GM13977 (cell line): ENCODE measurements at regions not wholly inside any gene's neighbourhood (a gene's known extent, or its start where the extent isn't known, plus 50 kb on each side); places are given as distances from the start of the nearest gene placed in this dataset.

Experiments used
- DNase-seq: peaks from one replicate; pipeline ENCODE4 v3.0.0; 2012; ENCODE audit warnings: low spot score
- CTCF ChIP-seq: IDR thresholded peaks from 2 replicates; pipeline ENCODE4 v1.5.1; 2012; ENCODE audit warnings: mild to moderate bottlenecking, control low read depth; ENCODE audit not compliant: insufficient read depth; ENCODE audit errors: extremely low read depth, missing control alignments
- in situ Hi-C: fragments of 300-500 bp; cut with MboI; formaldehyde crosslinking; loops from one replicate; pipeline ENCODE4 v1.12.0; 2022; ENCODE audit warnings: low sequenced_read_pairs, low pct_unique_long_range_greater_than_20kb, mixed read lengths, inconsistent platforms; ENCODE audit not compliant: unreplicated experiment

GRCh38 chr9:13769641-13770040 is 490.1 kb upstream of the MPDZ start:
- in situ Hi-C loops, result no loop called here
- no peak for DNase-seq
- no peak for TF ChIP-seq CTCF

- DNase-seq, result no peak
- in situ Hi-C loops, result no loop called here
- no peak for TF ChIP-seq CTCF
These were observed 489.5 kb upstream of the MPDZ start for GRCh38 chr9:13769006-13769405.

- in situ Hi-C loops, result no loop called here
- no peak for DNase-seq
- no peak for TF ChIP-seq CTCF
These were observed 482.7 kb upstream of the MPDZ start for GRCh38 chr9:13762209-13762608.

GRCh38 chr9:13759551-13759950 is 480.1 kb upstream of the MPDZ start:
- TF ChIP-seq CTCF, result no peak
- in situ Hi-C loops, result no loop called here

GRCh38 chr9:13758936-13759335 is 479.4 kb upstream of the MPDZ start:
- no peak for TF ChIP-seq CTCF
- no peak for DNase-seq
- in situ Hi-C loops, result no loop called here

More at GRCh38 chr9:13759551-13759950, 480.1 kb upstream of the MPDZ start:
- DNase-seq, result no peak

GRCh38 chr9:13756943-13757342 is 477.5 kb upstream of the MPDZ start:
- in situ Hi-C loops, result no loop called here
- no peak for DNase-seq
- TF ChIP-seq CTCF, result no peak

GRCh38 chr9:13755551-13755950 is 476.1 kb upstream of the MPDZ start:
- no peak for TF ChIP-seq CTCF
- no peak for DNase-seq
- in situ Hi-C loops, result no loop called here
